ENCODE measurements at regions not wholly inside any gene's neighbourhood (a gene's known extent, or its start where the extent isn't known, plus 50 kb on each side); places are given as distances from the start of the nearest gene placed in this dataset.

DNA sequence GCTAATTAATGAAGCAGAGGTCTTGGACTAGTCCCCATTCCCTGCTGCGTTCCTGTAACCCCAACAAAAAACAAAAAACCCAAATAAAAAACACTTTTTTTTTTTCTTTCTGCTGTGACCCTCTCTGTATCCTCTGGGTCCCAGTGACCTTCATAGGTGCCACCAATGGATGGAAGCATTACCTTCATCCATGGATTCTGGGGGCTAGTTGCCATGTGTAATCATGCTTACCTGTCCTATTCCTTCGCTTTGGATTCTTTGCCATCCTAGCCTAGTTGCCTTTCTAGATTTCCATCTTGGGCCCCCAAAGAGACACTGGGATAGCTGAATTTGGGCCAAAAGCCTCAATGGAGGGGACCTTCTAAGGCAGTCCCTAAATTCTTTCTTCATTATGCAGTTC is 1208.7 kb downstream of the BRINP3 start:
- ATAC-seq (ENCODE audit: low FRiP score): no peak
- TF ChIP-seq, protein P1, sequence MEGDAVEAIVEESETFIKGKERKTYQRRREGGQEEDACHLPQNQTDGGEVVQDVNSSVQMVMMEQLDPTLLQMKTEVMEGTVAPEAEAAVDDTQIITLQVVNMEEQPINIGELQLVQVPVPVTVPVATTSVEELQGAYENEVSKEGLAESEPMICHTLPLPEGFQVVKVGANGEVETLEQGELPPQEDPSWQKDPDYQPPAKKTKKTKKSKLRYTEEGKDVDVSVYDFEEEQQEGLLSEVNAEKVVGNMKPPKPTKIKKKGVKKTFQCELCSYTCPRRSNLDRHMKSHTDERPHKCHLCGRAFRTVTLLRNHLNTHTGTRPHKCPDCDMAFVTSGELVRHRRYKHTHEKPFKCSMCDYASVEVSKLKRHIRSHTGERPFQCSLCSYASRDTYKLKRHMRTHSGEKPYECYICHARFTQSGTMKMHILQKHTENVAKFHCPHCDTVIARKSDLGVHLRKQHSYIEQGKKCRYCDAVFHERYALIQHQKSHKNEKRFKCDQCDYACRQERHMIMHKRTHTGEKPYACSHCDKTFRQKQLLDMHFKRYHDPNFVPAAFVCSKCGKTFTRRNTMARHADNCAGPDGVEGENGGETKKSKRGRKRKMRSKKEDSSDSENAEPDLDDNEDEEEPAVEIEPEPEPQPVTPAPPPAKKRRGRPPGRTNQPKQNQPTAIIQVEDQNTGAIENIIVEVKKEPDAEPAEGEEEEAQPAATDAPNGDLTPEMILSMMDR (IDR thresholded peaks at IDR 0.05): no peak
- DNase-seq (ENCODE audit: low spot score): no peak

GRCh38 chr1:189274267-189274666 is 1203.4 kb downstream of the BRINP3 start:
- no peak for DNase-seq (ENCODE audit: low spot score)
- TF ChIP-seq, protein P1 (IDR thresholded peaks at IDR 0.05): no peak

GRCh38 chr1:189275796-189276195 is 1201.9 kb downstream of the BRINP3 start:
- DNase-seq (ENCODE audit: low spot score) (no peak), ATAC-seq (ENCODE audit: low FRiP score) (no peak)
- TF ChIP-seq, protein P1 (IDR thresholded peaks at IDR 0.05): no peak

More at GRCh38 chr1:189274267-189274666, 1203.4 kb downstream of the BRINP3 start:
- no peak for ATAC-seq (ENCODE audit: low FRiP score)

DNA sequence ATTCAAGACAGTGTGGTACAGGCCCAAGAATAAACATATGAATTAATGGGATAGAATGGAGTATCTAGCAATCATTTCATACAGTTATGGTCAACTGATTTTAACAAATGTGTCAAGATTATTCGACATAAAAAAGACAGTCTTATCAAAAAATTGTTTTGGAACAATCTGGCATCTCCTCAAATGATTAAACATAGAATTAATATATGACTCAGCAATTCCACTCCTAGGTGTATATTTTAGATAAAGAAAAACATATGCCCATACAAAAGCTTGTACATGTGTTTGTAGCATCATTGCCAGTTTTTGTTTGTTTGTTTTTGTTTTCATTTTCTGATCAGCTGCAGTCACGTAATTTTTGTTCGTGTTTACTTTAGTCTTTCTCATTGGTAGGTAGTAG is 1188.3 kb downstream of the BRINP3 start:
- ATAC-seq (ENCODE audit: low FRiP score): no peak
- no peak for DNase-seq (ENCODE audit: low spot score)
- TF ChIP-seq, protein P1 (IDR thresholded peaks at IDR 0.05): no peak

- no peak for ATAC-seq (ENCODE audit: low FRiP score)
- no peak for DNase-seq (ENCODE audit: low spot score)
- TF ChIP-seq, protein P1 (IDR thresholded peaks at IDR 0.05): no peak
These were observed 1176.4 kb downstream of the BRINP3 start for GRCh38 chr1:189301235-189301634.

DNA sequence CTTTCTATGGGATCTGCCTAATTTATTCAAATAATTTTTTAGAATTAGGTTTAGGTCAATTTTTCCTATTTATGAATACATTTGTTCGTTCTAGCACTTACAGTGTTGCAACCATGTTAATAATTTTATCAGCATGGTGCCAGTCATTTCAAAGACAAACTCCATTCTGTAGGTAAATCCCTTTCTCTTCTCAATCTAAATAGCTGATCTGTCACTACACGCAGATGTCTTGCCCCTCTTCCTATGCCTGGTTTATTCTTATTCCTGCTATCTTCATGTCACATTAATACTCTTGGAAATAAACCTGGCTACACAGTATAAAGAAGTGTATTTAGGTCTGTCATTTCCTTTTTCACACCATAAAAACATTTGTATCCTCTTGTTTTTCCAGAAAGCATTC is 1172.4 kb downstream of the BRINP3 start:
- DNase-seq (ENCODE audit: low spot score) (no peak), ATAC-seq (ENCODE audit: low FRiP score) (no peak)
- TF ChIP-seq, protein P1 (IDR thresholded peaks at IDR 0.05): no peak

DNA sequence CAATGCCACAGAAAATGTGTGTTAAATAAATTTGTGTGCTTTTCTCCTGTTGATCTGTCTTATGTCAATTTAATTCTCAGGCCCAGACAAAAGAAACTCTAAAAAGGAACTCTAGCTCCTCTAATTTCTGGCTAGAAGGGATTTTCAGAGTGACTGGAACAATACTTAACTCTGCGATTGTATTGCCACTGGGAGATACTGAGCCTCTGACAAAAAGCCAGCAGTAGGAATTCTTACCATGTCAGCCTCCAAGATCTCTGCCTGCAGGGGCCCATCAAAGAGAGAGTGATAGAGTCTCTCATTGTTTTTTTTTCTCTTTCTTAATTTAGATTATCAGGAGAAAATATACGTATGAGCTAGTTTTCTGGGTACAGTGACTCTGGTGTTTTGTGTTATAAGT is 1165.7 kb downstream of the BRINP3 start:
- ATAC-seq (ENCODE audit: low FRiP score) (no peak), DNase-seq (ENCODE audit: low spot score) (no peak)
- TF ChIP-seq, protein P1 (IDR thresholded peaks at IDR 0.05): no peak

Data from omental fat pad (tissue), 3 donors.